ENCODE measurements at regions not wholly inside any gene's neighbourhood (a gene's known extent, or its start where the extent isn't known, plus 50 kb on each side); places are given as distances from the start of the nearest gene placed in this dataset.

GRCh38 chr6:44021589-44022295 is 105.5 kb downstream of the MRPL14 start:
- no peak for TF ChIP-seq RCOR1 (conservative IDR thresholded peaks at IDR 0.05; ENCODE audit: low read depth, low read length)
- no peak for TF ChIP-seq JUND (IDR thresholded peaks at IDR 0.05; ENCODE audit: low read depth, low read length)
- no peak for TF ChIP-seq CBX5 (IDR thresholded peaks at IDR 0.05; ENCODE audit: low read depth)
- TF ChIP-seq ETV6 (conservative IDR thresholded peaks at IDR 0.05 in 1 of 2, IDR thresholded peaks at IDR 0.05 in 1 of 2; ENCODE audit: borderline replicate concordance in 1 of 2, low read depth in 1 of 2), result no peak
- no peak for TF ChIP-seq RAD21 (IDR thresholded peaks at IDR 0.05; ENCODE audit: insufficient read depth, low read depth, low read length)
- no peak for TF ChIP-seq BCLAF1 (IDR thresholded peaks at IDR 0.05)
- no peak for TF ChIP-seq POLR2AphosphoS5 (IDR thresholded peaks at IDR 0.05; ENCODE audit: low read length)
